ENCODE measurements at regions not wholly inside any gene's neighbourhood (a gene's known extent, or its start where the extent isn't known, plus 50 kb on each side); places are given as distances from the start of the nearest gene placed in this dataset.

- H3K27me3 Mint-ChIP-seq (ENCODE audit: low read depth in 3 of 3): peaks cover 8 to 17% (median 16%) of the 10 kb centered on the region in 3 donors
- intact Hi-C loops (cut with micrococcal nuclease): no loop called here
These were observed 345.7 kb upstream of the UMPS start for GRCh38 chr3:124384527-124384926.

GRCh38 chr3:124385996-124386395, 344.3 kb upstream of the UMPS start:
- Histone ChIP-seq H3K36me3 (replicated peaks in 1 of 2; ENCODE audit: control insufficient read depth in 1 of 2, insufficient read depth in 2 of 2, low read length in 2 of 2) (no peaks in the 10 kb centered on the region), H3K27me3 (ENCODE audit: control insufficient read depth in 2 of 2, insufficient read depth in 2 of 2, low read length in 2 of 2) (peaks cover 2 to 13% of the 10 kb centered on the region in 2 donors), H3K4me1 (ENCODE audit: control insufficient read depth in 1 of 2, insufficient read depth in 2 of 2, low read length in 2 of 2) (no peaks in the 10 kb centered on the region), H3K4me2 (replicated peaks; ENCODE audit: extremely low read depth, low read length, poor library complexity, severe bottlenecking) (no peak overlapping the region), H2AFZ (ENCODE audit: insufficient read depth, low read depth, low read length, poor library complexity, severe bottlenecking) (no peak overlapping the region), H3K4me3 (replicated peaks in 1 of 3; ENCODE audit: low read depth in 2 of 3, low read length in 3 of 3) (no peak overlapping the region), H3K9me3 (replicated peaks in 1 of 2; ENCODE audit: control insufficient read depth in 1 of 2, insufficient read depth in 1 of 2, low read length in 2 of 2) (no peaks in the 10 kb centered on the region), H3K79me2 (ENCODE audit: insufficient read depth, low read length) (no peaks in the 10 kb centered on the region), H3K9ac (ENCODE audit: insufficient read depth, low read length, poor library complexity, severe bottlenecking) (no peak overlapping the region), H4K20me1 (ENCODE audit: insufficient read depth, low read length) (no peaks in the 10 kb centered on the region), H3K27ac (ENCODE audit: low read depth in 1 of 2, low read length in 2 of 2) (no peak overlapping the region)
- TF ChIP-seq CTCF (IDR thresholded peaks at IDR 0.05): no peak
- WGBS (ENCODE audit: insufficient coverage): 75% methylated on average over 2 of the region's 2 CpGs
- intact Hi-C loops (cut with micrococcal nuclease): no loop called here
- Mint-ChIP-seq H3K4me3 (no peak overlapping the region), H3K4me1 (no peaks in the 10 kb centered on the region), H3K9me3 (peaks cover 0 to 3% (median 0%) of the 10 kb centered on the region in 7 donors), H3K27ac (peak overlapping the region in 1 of 7 donors; percentile 30), H3K36me3 (no peaks in the 10 kb centered on the region), H3K27me3 (ENCODE audit: low read depth in 3 of 3) (peaks cover 5 to 22% (median 16%) of the 10 kb centered on the region in 3 donors)
- no peak for DNase-seq

More at GRCh38 chr3:124384527-124384926, 345.7 kb upstream of the UMPS start:
- H2AFZ ChIP-seq (ENCODE audit: insufficient read depth, low read depth, low read length, poor library complexity, severe bottlenecking): no peak overlapping the region
- DNase-seq: no peak
- TF ChIP-seq CTCF (IDR thresholded peaks at IDR 0.05): no peak
- H4K20me1 ChIP-seq (ENCODE audit: insufficient read depth, low read length): no peaks in the 10 kb centered on the region
- 92% methylated on average over 17 of the region's 19 CpGs for WGBS (ENCODE audit: insufficient coverage)
- H3K9ac ChIP-seq (ENCODE audit: insufficient read depth, low read length, poor library complexity, severe bottlenecking): no peak overlapping the region
- Mint-ChIP-seq H3K4me3 (no peak overlapping the region), H3K27ac (peak overlapping the region in 1 of 7 donors; percentile 46), H3K4me1 (no peaks in the 10 kb centered on the region), H3K36me3 (no peaks in the 10 kb centered on the region), H3K9me3 (peaks cover 0 to 3% (median 0%) of the 10 kb centered on the region in 7 donors)
- no peak overlapping the region for H3K4me3 ChIP-seq (replicated peaks in 1 of 3; ENCODE audit: low read depth in 2 of 3, low read length in 3 of 3)
- H3K79me2 ChIP-seq (ENCODE audit: insufficient read depth, low read length): no peaks in the 10 kb centered on the region
- no peaks in the 10 kb centered on the region for H3K36me3 ChIP-seq (replicated peaks in 1 of 2; ENCODE audit: control insufficient read depth in 1 of 2, insufficient read depth in 2 of 2, low read length in 2 of 2)
- H3K4me2 ChIP-seq (replicated peaks; ENCODE audit: extremely low read depth, low read length, poor library complexity, severe bottlenecking): no peak overlapping the region
- H3K27ac ChIP-seq (ENCODE audit: low read depth in 1 of 2, low read length in 2 of 2): no peak overlapping the region
- H3K27me3 ChIP-seq (ENCODE audit: control insufficient read depth in 2 of 2, insufficient read depth in 2 of 2, low read length in 2 of 2): peaks cover 2 to 11% of the 10 kb centered on the region in 2 donors
- no peaks in the 10 kb centered on the region for H3K9me3 ChIP-seq (replicated peaks in 1 of 2; ENCODE audit: control insufficient read depth in 1 of 2, insufficient read depth in 1 of 2, low read length in 2 of 2)
- H3K4me1 ChIP-seq (ENCODE audit: control insufficient read depth in 1 of 2, insufficient read depth in 2 of 2, low read length in 2 of 2): no peaks in the 10 kb centered on the region

All from CD14-positive monocyte (primary cell).